Tibial artery (tissue), 4 donors: ENCODE measurements at regions not wholly inside any gene's neighbourhood (a gene's known extent, or its start where the extent isn't known, plus 50 kb on each side); places are given as distances from the start of the nearest gene placed in this dataset.

Experiments
- DNase-seq, 2 donors: peaks; one replicate each; pipeline ENCODE4 v3.0.0-alpha.2; 2019
- H3K27ac ChIP-seq, 2 donors: fragments of 200-600 bp; sonication (generic) in 1 of 2; 1 replicate in 1 of 2; 2 replicates in 1 of 2; pipeline ENCODE4 v1.5.1; 2018 to 2019; ENCODE audit warnings: mild to moderate bottlenecking in 1 of 2
- H3K27me3 ChIP-seq, 2 donors: fragments of 200-600 bp; sonication (generic) in 1 of 2; one replicate each; pipeline versions ENCODE4 v1.5.1 to v1.6.0; 2016 to 2019
- H3K36me3 ChIP-seq, 3 donors: fragments of 200-600 bp; sonication (generic) in 2 of 3; one replicate each; pipeline ENCODE4 v1.5.1; 2016 to 2019; ENCODE audit warnings: mild to moderate bottlenecking in 2 of 3
- H3K4me1 ChIP-seq, 4 donors: fragments of 200-600 bp; sonication (generic) in 2 of 4; 1 replicate in 3 of 4; 2 replicates in 1 of 4; pipeline ENCODE4 v1.5.1; 2016 to 2019
- H3K4me3 ChIP-seq, 2 donors: fragments of 200-600 bp; sonication (generic) in 1 of 2; 1 replicate in 1 of 2; 2 replicates in 1 of 2; pipeline ENCODE4 v1.5.1; 2018 to 2019; ENCODE audit warnings: mild to moderate bottlenecking in 2 of 2
- H3K9me3 ChIP-seq, 3 donors: fragments of 200-600 bp; sonication (generic) in 1 of 3; one replicate each; pipeline ENCODE4 v1.5.1; 2016 to 2019
- intact Hi-C: fragments of 100-400 bp; cut with DNase I; formaldehyde crosslinking; loops from one replicate; pipeline ENCODE4 v1.15.0; 2023; ENCODE audit warnings: low total_unique reads
- TF ChIP-seq, protein P1 (sequence below), 2 experiments: fragments of 200-600 bp in 1 of 2; fragments of 450-650 bp in 1 of 2; IDR thresholded peaks; one replicate each; pipeline ENCODE4 v1.5.1; 2017 to 2019; ENCODE audit warnings: antibody characterized with exemption in 2 of 2, mild to moderate bottlenecking in 1 of 2, moderate library complexity in 1 of 2

DNA sequence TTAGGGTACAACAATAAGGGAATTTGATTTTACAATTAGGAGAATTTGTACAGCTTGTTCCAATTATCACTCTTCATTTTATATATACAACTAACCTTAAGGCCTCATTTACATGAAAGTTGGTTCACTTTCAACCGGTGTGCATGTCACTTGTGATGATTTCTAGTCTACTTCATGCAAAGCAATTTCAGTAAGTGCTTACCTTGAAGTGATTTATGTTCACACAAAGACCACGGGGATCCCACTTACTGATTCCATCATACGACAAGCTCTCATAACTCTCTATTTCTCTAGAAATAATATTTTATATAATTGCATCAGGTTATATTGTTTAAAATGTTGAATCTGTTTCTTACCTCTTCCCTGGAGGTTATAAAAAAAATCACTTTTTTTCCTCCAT, 100.3 kb upstream of the CHODL start:
- Histone ChIP-seq H3K27me3 (no peaks in the 10 kb centered on the region), H3K4me1 (no peaks in the 10 kb centered on the region), H3K9me3 (no peaks in the 10 kb centered on the region), H3K27ac (no peak overlapping the region), H3K36me3 (no peaks in the 10 kb centered on the region), H3K4me3 (no peak overlapping the region)
- DNase-seq = no peak
- intact Hi-C loops = no loop called here
- TF ChIP-seq, protein P1, sequence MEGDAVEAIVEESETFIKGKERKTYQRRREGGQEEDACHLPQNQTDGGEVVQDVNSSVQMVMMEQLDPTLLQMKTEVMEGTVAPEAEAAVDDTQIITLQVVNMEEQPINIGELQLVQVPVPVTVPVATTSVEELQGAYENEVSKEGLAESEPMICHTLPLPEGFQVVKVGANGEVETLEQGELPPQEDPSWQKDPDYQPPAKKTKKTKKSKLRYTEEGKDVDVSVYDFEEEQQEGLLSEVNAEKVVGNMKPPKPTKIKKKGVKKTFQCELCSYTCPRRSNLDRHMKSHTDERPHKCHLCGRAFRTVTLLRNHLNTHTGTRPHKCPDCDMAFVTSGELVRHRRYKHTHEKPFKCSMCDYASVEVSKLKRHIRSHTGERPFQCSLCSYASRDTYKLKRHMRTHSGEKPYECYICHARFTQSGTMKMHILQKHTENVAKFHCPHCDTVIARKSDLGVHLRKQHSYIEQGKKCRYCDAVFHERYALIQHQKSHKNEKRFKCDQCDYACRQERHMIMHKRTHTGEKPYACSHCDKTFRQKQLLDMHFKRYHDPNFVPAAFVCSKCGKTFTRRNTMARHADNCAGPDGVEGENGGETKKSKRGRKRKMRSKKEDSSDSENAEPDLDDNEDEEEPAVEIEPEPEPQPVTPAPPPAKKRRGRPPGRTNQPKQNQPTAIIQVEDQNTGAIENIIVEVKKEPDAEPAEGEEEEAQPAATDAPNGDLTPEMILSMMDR (IDR thresholded peaks at IDR 0.05) = no peak

DNA sequence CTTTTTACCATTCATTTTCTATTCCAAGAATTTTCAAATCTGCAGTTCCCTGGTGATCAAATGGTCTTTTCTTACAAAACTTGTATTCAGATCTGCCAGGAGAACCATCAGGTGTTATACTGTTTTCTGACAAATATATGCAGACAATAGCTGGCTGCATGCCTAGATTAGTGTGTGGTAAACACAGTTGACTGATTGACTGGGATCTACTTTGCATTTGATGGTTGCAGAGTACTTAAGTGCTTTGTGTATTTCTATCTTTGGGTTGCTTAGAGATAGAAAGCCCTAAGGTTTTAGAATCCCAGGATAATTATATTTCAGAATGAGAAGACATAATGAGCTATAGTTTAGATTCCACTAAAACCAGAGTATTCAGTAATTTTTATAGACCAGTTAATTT, 102.0 kb upstream of the CHODL start:
- Histone ChIP-seq H3K36me3 (no peaks in the 10 kb centered on the region), H3K27me3 (no peaks in the 10 kb centered on the region), H3K9me3 (no peaks in the 10 kb centered on the region), H3K4me1 (no peaks in the 10 kb centered on the region), H3K27ac (no peak overlapping the region), H3K4me3 (no peak overlapping the region)
- intact Hi-C loops = no loop called here
- TF ChIP-seq, protein P1 (IDR thresholded peaks at IDR 0.05) = no peak
- DNase-seq = no peak

DNA sequence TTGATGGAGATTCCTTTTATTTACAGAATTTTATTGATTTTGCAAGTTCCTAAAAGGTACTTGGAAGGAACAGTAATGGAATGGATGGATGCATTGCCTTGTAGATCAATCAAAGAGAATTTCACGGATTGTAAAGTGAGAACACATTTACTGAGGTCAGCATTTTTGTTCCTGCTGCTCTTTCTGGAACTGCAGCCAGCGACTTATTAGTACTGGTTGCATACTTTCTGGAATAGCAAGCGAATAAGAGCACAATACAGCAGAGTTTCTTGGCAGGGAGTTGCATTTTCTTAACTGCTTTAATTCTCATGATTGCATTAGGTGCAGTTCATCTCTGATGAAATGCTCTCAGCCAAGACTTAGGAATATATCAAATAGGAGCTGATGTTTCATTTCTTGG, 106.1 kb upstream of the CHODL start:
- intact Hi-C loops = no loop called here
- no peak overlapping the region for H3K27ac ChIP-seq
- no peaks in the 10 kb centered on the region for H3K4me1 ChIP-seq
- TF ChIP-seq, protein P1 (IDR thresholded peaks at IDR 0.05) = no peak
- H3K4me3 ChIP-seq = no peak overlapping the region
- H3K27me3 ChIP-seq = no peaks in the 10 kb centered on the region
- DNase-seq = no peak
- no peaks in the 10 kb centered on the region for H3K36me3 ChIP-seq
- no peaks in the 10 kb centered on the region for H3K9me3 ChIP-seq

DNA sequence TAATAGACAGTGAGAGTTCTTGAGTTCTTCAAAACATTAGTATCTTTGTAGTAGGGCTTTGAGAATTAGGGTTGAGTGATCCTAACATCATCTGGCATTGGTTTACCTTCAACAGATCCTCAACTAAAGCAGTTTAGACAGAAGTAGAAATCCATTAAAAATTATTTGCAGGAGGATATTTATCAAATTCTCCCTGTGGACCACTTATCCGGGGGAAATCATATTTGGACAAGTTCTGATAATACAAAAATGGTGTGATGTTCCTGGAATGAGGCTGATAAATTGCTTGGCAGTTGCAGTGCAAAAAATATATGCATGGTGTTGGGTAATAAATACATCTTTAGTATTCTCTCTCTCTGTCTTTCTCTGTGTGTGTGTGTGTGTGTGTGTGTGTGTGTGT, 115.1 kb upstream of the CHODL start:
- Histone ChIP-seq H3K36me3 (no peaks in the 10 kb centered on the region), H3K27me3 (no peaks in the 10 kb centered on the region), H3K9me3 (no peaks in the 10 kb centered on the region), H3K4me1 (no peaks in the 10 kb centered on the region), H3K4me3 (no peak overlapping the region), H3K27ac (no peak overlapping the region)
- DNase-seq = no peak
- TF ChIP-seq, protein P1 (IDR thresholded peaks at IDR 0.05) = no peak
- intact Hi-C loops = no loop called here

DNA sequence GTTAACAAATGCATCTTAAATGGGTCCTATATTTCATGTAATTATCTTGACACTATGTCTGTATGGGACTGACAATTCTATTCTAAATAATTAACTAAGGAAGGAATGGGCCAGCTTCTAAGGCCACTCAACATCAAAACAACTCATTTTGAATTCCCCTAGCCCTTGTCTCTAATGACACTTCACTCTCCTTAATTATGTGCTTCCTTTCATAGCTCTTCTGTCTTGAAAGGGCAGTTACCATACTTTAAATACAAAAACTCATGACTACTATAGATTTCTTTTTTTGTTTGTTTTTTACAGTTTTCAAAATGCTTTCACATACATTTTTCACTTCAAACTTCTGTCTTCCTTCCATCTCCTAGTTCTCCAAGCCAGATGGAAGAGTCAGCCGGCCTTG, 126.1 kb upstream of the CHODL start:
- Histone ChIP-seq H3K9me3 (no peaks in the 10 kb centered on the region), H3K4me3 (no peak overlapping the region), H3K36me3 (no peaks in the 10 kb centered on the region), H3K27me3 (no peaks in the 10 kb centered on the region), H3K27ac (no peak overlapping the region), H3K4me1 (no peaks in the 10 kb centered on the region)
- no peak for DNase-seq
- TF ChIP-seq, protein P1 (IDR thresholded peaks at IDR 0.05) = no peak
- intact Hi-C loops = no loop called here

DNA sequence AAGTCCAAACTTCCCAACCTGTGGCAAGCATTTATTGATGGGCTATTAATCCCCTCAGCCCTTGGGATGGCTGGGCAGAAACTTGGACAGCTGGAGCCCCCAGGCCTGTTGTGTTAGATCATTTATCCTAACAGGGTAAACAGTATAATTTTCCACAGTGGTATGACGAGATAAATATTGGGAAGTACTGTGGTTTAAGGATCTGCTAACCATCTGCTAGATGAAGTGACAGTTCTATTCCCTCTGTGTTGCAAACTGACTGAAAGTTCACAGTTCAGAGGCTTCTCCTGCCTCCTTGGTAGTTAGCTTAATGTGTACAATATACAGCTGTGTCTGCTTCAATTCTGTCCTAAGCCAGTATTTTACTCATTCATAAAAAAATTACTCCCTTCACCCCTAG, 127.5 kb upstream of the CHODL start:
- DNase-seq = no peak
- Histone ChIP-seq H3K36me3 (no peaks in the 10 kb centered on the region), H3K9me3 (no peaks in the 10 kb centered on the region), H3K4me3 (no peak overlapping the region), H3K27ac (no peak overlapping the region), H3K27me3 (no peaks in the 10 kb centered on the region), H3K4me1 (no peaks in the 10 kb centered on the region)
- TF ChIP-seq, protein P1 (IDR thresholded peaks at IDR 0.05) = no peak
- intact Hi-C loops = no loop called here
